ENCODE measurements at regions not wholly inside any gene's neighbourhood (a gene's known extent, or its start where the extent isn't known, plus 50 kb on each side); places are given as distances from the start of the nearest gene placed in this dataset.

- TF ChIP-seq RAD21 (conservative IDR thresholded peaks at IDR 0.05) (no peak), CTCF (IDR thresholded peaks at IDR 0.05; ENCODE audit: poor library complexity, severe bottlenecking) (no peak), TAF1 (IDR thresholded peaks at IDR 0.05; ENCODE audit: low read depth) (no peak), POLR2AphosphoS5 (IDR thresholded peaks at IDR 0.05) (no peak), EP300 (conservative IDR thresholded peaks at IDR 0.05; ENCODE audit: poor library complexity, severe bottlenecking) (no peak), REST (IDR thresholded peaks at IDR 0.05; ENCODE audit: borderline replicate concordance) (no peak), EZH2 (IDR thresholded peaks at IDR 0.05; ENCODE audit: borderline replicate concordance, insufficient read depth, low read length, poor library complexity, severe bottlenecking) (no peak), SMC3 (conservative IDR thresholded peaks at IDR 0.05; ENCODE audit: poor library complexity) (no peak), MXI1 (conservative IDR thresholded peaks at IDR 0.05; ENCODE audit: poor library complexity, severe bottlenecking) (no peak)
These were observed 171.6 kb upstream of the PDZRN3 start for GRCh38 chr3:73796382-73796781.
